Ishikawa (cell line): ENCODE measurements at regions not wholly inside any gene's neighbourhood (a gene's known extent, or its start where the extent isn't known, plus 50 kb on each side); places are given as distances from the start of the nearest gene placed in this dataset.

ENCODE experiments used
- EGR1 ChIP-seq: IDR thresholded peaks from 2 replicates; pipeline ENCODE4 v1.6.1; 2012
- EP300 ChIP-seq: IDR thresholded peaks from 2 replicates; pipeline ENCODE4 v1.6.1; 2012; ENCODE audit warnings: borderline replicate concordance
- FOXM1 ChIP-seq: IDR thresholded peaks from 2 replicates; pipeline ENCODE4 v1.6.1; 2012; ENCODE audit warnings: low read depth, borderline replicate concordance
- MAX ChIP-seq: IDR thresholded peaks from 2 replicates; pipeline ENCODE4 v1.6.1; 2012
- REST ChIP-seq: IDR thresholded peaks from 2 replicates; pipeline ENCODE4 v1.6.1; 2012; ENCODE audit warnings: low read depth, mild to moderate bottlenecking
- TAF1 ChIP-seq: IDR thresholded peaks from 2 replicates; pipeline ENCODE4 v1.6.1; 2012; ENCODE audit warnings: low read depth, mild to moderate bottlenecking
- TCF12 ChIP-seq: IDR thresholded peaks from 2 replicates; pipeline ENCODE4 v1.6.1; 2012; ENCODE audit warnings: low read depth
- YY1 ChIP-seq: IDR thresholded peaks from 2 replicates; pipeline ENCODE4 v1.6.1; 2012; ENCODE audit warnings: low read depth
- ZBTB7A ChIP-seq: IDR thresholded peaks from 2 replicates; pipeline ENCODE4 v1.6.1; 2012; ENCODE audit warnings: low read depth

- TF ChIP-seq REST (no peak), ZBTB7A (no peak), TCF12 (no peak), EP300 (no peak), YY1 (no peak), FOXM1 (no peak), EGR1 (no peak), TAF1 (no peak), MAX (no peak)
Measured at GRCh38 chr11:25536289-25536688, 795.6 kb upstream of the ANO3 start.
